Stimulated activated CD8-positive, alpha-beta memory T cell treated with anti-CD3 and anti-CD28 coated beads, Interleukin-4, amount 100 ng/mL, for 48 hours (primary cell): ENCODE measurements at regions not wholly inside any gene's neighbourhood (a gene's known extent, or its start where the extent isn't known, plus 50 kb on each side); places are given as distances from the start of the nearest gene placed in this dataset.
"Not testable (repeated sequence)": the region's sequence is repeated elsewhere in the genome, so short reads cannot be mapped to it uniquely, and the experiment has no call there.

Experiments used
- DNase-seq: peaks from one replicate; pipeline ENCODE4 v3.0.0-alpha.2; 2020

- DNase-seq: no peak
Measured at GRCh38 chr2:51790854-51791253, 758.9 kb upstream of the NRXN1 start.

GRCh38 chr2:51789918-51790317, 758.0 kb upstream of the NRXN1 start:
- DNase-seq: no peak

GRCh38 chr2:51782921-51783765, 751.2 kb upstream of the NRXN1 start:
- no peak for DNase-seq

GRCh38 chr2:51781691-51782090, 749.8 kb upstream of the NRXN1 start:
- DNase-seq: no peak

- DNase-seq: no peak
Measured at GRCh38 chr2:51780353-51780752, 748.4 kb upstream of the NRXN1 start.

- DNase-seq: not testable (repeated sequence)
Measured at GRCh38 chr2:51779723-51780122, 747.8 kb upstream of the NRXN1 start.

- DNase-seq: no peak
Measured at GRCh38 chr2:51778806-51779205, 746.9 kb upstream of the NRXN1 start.

GRCh38 chr2:51774606-51775005, 742.7 kb upstream of the NRXN1 start:
- DNase-seq: not testable (repeated sequence)

- no peak for DNase-seq
Measured at GRCh38 chr2:51760441-51760840, 728.5 kb upstream of the NRXN1 start.

GRCh38 chr2:51758081-51758480, 726.1 kb upstream of the NRXN1 start:
- no peak for DNase-seq

- no peak for DNase-seq
Measured at GRCh38 chr2:51734115-51734514, 702.2 kb upstream of the NRXN1 start.

GRCh38 chr2:51723691-51724090, 691.8 kb upstream of the NRXN1 start:
- DNase-seq: no peak

- no peak for DNase-seq
Measured at GRCh38 chr2:51722311-51722710, 690.4 kb upstream of the NRXN1 start.

GRCh38 chr2:51720826-51721225, 688.9 kb upstream of the NRXN1 start:
- no peak for DNase-seq

GRCh38 chr2:51718881-51719280, 686.9 kb upstream of the NRXN1 start:
- no peak for DNase-seq

GRCh38 chr2:51717312-51717711, 685.4 kb upstream of the NRXN1 start:
- DNase-seq: no peak

- DNase-seq: no peak
Measured at GRCh38 chr2:51711766-51712165, 679.8 kb upstream of the NRXN1 start.

GRCh38 chr2:51710222-51710621, 678.3 kb upstream of the NRXN1 start:
- DNase-seq: no peak

GRCh38 chr2:51707625-51708024, 675.7 kb upstream of the NRXN1 start:
- DNase-seq: no peak

- no peak for DNase-seq
Measured at GRCh38 chr2:51706220-51706619, 674.3 kb upstream of the NRXN1 start.

GRCh38 chr2:51705417-51705816, 673.5 kb upstream of the NRXN1 start:
- no peak for DNase-seq

GRCh38 chr2:51698021-51698420, 666.1 kb upstream of the NRXN1 start:
- DNase-seq: no peak

GRCh38 chr2:51697095-51697494, 665.2 kb upstream of the NRXN1 start:
- no peak for DNase-seq

GRCh38 chr2:51695531-51695930, 663.6 kb upstream of the NRXN1 start:
- DNase-seq: no peak

GRCh38 chr2:51693640-51694039, 661.7 kb upstream of the NRXN1 start:
- DNase-seq: no peak
